Anterior cingulate cortex (tissue), 58 donors: ENCODE measurements at regions not wholly inside any gene's neighbourhood (a gene's known extent, or its start where the extent isn't known, plus 50 kb on each side); places are given as distances from the start of the nearest gene placed in this dataset.

ENCODE experiments used
- DNase-seq, 58 donors: peaks; one replicate each; lab custom pipeline; 2025; lab: John Stamatoyannopoulos, UW

GRCh38 chr7:84509522-84509921 is 314.9 kb upstream of the SEMA3A start:
- DNase-seq = no peak

DNA sequence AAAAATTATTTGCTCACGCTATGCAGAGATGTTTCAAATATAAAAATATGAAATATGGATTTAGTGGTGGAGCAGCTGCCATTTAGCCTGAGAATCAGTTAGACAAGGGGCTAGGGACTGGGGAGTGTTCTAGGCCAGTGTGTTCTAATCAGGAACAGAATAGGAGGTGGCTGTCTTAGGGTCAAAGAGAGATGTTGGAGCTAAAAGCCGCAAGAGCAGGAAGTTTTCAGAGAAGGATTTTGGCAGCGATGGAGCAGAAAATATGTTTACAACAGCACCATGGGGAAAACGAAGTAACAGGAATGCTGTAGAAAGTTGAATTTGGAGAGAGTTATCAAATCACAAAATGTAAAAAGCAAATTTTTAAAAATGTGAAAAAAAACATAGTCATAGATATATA is 314.0 kb upstream of the SEMA3A start:
- no peak for DNase-seq

GRCh38 chr7:84507529-84507928 is 312.9 kb upstream of the SEMA3A start:
- no peak for DNase-seq

GRCh38 chr7:84506151-84506550 is 311.6 kb upstream of the SEMA3A start:
- DNase-seq = no peak

GRCh38 chr7:84502239-84502638 is 307.6 kb upstream of the SEMA3A start:
- DNase-seq = peak in 5 of 58 donors; percentile 1 to 30 (median 4)

DNA sequence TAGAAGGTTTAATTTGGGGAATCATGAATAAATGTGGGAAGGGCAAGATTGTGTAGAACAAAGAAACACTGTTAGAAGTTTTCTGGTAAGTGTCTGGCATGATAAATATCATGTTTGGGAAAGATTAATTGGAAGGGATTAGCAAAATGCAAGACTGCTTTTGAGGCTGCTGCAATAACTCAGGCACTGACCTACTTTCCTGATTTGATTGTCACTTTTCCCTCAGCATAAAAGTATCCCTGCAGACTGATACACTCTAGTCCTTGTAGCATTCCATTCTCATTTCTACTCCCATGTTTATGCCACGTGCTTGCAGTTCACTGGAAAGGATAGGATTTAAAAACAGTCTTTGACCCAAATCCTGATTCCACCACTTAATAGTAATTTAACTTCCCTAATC is 303.3 kb upstream of the SEMA3A start:
- no peak for DNase-seq

GRCh38 chr7:84495128-84495527 is 300.5 kb upstream of the SEMA3A start:
- no peak for DNase-seq

GRCh38 chr7:84492098-84493034 is 297.8 kb upstream of the SEMA3A start:
- DNase-seq = no peak

GRCh38 chr7:84490661-84491060 is 296.1 kb upstream of the SEMA3A start:
- DNase-seq = no peak

GRCh38 chr7:84484502-84485079 is 290.0 kb upstream of the SEMA3A start:
- no peak for DNase-seq

GRCh38 chr7:84482476-84482875 is 287.9 kb upstream of the SEMA3A start:
- DNase-seq = no peak

GRCh38 chr7:84479059-84479458 is 284.5 kb upstream of the SEMA3A start:
- DNase-seq = no peak

- no peak for DNase-seq
Observed at GRCh38 chr7:84477786-84478478, 283.3 kb upstream of the SEMA3A start.

DNA sequence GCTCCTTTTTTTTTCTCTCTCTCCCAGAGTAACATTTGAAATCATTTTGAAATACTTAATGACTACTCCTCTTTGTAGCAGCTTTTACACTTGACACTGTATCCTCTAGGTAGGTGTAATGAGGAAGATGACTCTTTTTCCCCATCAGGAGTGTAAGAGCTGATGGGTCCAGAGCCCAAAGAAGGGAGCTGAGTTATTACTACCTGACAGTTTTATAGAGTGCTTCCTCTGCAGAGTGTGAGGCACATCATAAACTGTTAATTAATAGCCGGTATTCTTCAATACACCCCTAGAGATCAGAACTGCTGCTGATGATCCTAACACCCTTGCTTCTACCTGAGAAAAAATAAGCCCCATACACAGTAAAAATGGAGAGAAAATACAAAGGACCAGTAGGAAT is 279.8 kb upstream of the SEMA3A start:
- no peak for DNase-seq

GRCh38 chr7:84471576-84471975 is 277.0 kb upstream of the SEMA3A start:
- DNase-seq = no peak

- DNase-seq = no peak
Observed at GRCh38 chr7:84469034-84469433, 274.4 kb upstream of the SEMA3A start.

- no peak for DNase-seq
Observed at GRCh38 chr7:84462259-84462658, 267.7 kb upstream of the SEMA3A start.

DNA sequence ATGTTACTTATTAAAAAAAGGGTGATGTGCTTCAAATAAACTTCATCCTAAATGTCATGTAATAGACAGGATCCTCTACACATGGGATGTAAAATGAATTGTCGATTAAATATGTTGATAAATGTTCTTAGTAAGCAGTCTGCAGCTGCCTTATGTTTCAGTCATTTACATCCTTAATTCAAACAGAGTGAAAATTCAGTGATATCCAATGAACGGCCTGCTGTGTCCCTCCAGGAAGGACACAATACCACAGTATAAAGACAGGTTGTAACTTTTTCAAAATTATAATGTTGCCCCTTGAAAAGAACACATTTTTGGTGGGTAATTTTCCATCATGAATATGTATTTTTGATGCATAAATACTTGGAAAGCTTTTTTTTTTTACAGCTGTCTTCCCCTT is 266.5 kb upstream of the SEMA3A start:
- DNase-seq = no peak

- DNase-seq = no peak
Observed at GRCh38 chr7:84455788-84456187, 261.2 kb upstream of the SEMA3A start.

GRCh38 chr7:84454174-84454959 is 259.8 kb upstream of the SEMA3A start:
- DNase-seq = no peak

DNA sequence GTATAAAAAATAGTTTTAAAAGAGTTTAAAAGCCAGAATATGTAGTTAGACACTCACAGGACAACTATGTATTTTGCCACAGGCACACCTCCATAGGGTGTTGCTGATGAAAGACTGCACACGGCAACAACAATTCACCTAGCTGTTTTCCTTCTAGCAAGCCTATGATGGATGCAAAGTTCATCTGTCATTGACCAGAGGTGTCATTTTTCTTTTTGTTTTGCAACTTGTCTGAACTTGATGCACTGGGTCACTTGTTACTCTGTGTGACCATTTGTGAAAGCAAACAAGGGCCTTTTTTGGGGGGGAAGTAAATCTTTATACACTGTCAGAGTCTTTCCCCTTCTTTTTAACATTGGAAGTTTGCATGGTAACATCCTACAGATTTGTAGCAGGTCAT is 258.0 kb upstream of the SEMA3A start:
- DNase-seq = no peak
